ENCODE measurements at regions not wholly inside any gene's neighbourhood (a gene's known extent, or its start where the extent isn't known, plus 50 kb on each side); places are given as distances from the start of the nearest gene placed in this dataset.

- DNase-seq (ENCODE audit: low read depth), result no peak
These were observed 92.5 kb upstream of the INHBA start for GRCh38 chr7:41795276-41795833.

- no peak for DNase-seq (ENCODE audit: low read depth)
These were observed 90.7 kb upstream of the INHBA start for GRCh38 chr7:41793556-41793955.

- no peak for DNase-seq (ENCODE audit: low read depth)
These were observed 89.2 kb upstream of the INHBA start for GRCh38 chr7:41792120-41792519.

GRCh38 chr7:41788556-41788955 is 85.7 kb upstream of the INHBA start:
- DNase-seq (ENCODE audit: low read depth), result no peak

- no peak for DNase-seq (ENCODE audit: low read depth)
These were observed 84.9 kb upstream of the INHBA start for GRCh38 chr7:41787651-41788350.

GRCh38 chr7:41786944-41787343 is 84.1 kb upstream of the INHBA start:
- DNase-seq (ENCODE audit: low read depth), result no peak

GRCh38 chr7:41786404-41786803 is 83.5 kb upstream of the INHBA start:
- DNase-seq (ENCODE audit: low read depth), result peak; percentile 11

- no peak for DNase-seq (ENCODE audit: low read depth)
These were observed 83.0 kb upstream of the INHBA start for GRCh38 chr7:41785840-41786239.

GRCh38 chr7:41785265-41785664 is 82.4 kb upstream of the INHBA start:
- no peak for DNase-seq (ENCODE audit: low read depth)

- no peak for DNase-seq (ENCODE audit: low read depth)
These were observed 77.0 kb upstream of the INHBA start for GRCh38 chr7:41779918-41780317.

GRCh38 chr7:41777894-41778596 is 75.2 kb upstream of the INHBA start:
- DNase-seq (ENCODE audit: low read depth), result no peak

GRCh38 chr7:41774966-41775365 is 72.1 kb upstream of the INHBA start:
- DNase-seq (ENCODE audit: low read depth), result no peak

- DNase-seq (ENCODE audit: low read depth), result peak; percentile 37
These were observed 70.9 kb upstream of the INHBA start for GRCh38 chr7:41773756-41774155.

GRCh38 chr7:41771717-41772116 is 68.8 kb upstream of the INHBA start:
- no peak for DNase-seq (ENCODE audit: low read depth)

GRCh38 chr7:41769162-41769561 is 66.3 kb upstream of the INHBA start:
- DNase-seq (ENCODE audit: low read depth), result no peak

GRCh38 chr7:41763626-41764025 is 60.7 kb upstream of the INHBA start:
- DNase-seq (ENCODE audit: low read depth), result no peak

GRCh38 chr7:41762641-41763040 is 59.8 kb upstream of the INHBA start:
- no peak for DNase-seq (ENCODE audit: low read depth)

GRCh38 chr7:41760293-41760692 is 57.4 kb upstream of the INHBA start:
- DNase-seq (ENCODE audit: low read depth), result no peak

- no peak for DNase-seq (ENCODE audit: low read depth)
These were observed 55.4 kb upstream of the INHBA start for GRCh38 chr7:41758321-41758720.

- no peak for DNase-seq (ENCODE audit: low read depth)
These were observed 53.8 kb upstream of the INHBA start for GRCh38 chr7:41756650-41757182.

GRCh38 chr7:41755096-41755495 is 52.2 kb upstream of the INHBA start:
- DNase-seq (ENCODE audit: low read depth), result no peak

- DNase-seq (ENCODE audit: low read depth), result no peak
These were observed 51.2 kb upstream of the INHBA start for GRCh38 chr7:41754046-41754445.
